GM13976 (cell line): ENCODE measurements at regions not wholly inside any gene's neighbourhood (a gene's known extent, or its start where the extent isn't known, plus 50 kb on each side); places are given as distances from the start of the nearest gene placed in this dataset.

Experiments used
- DNase-seq: peaks from one replicate; pipeline ENCODE4 v3.0.0; 2012; ENCODE audit warnings: low spot score
- CTCF ChIP-seq: IDR thresholded peaks from 2 replicates; pipeline ENCODE4 v1.5.1; 2012; ENCODE audit warnings: borderline replicate concordance, mild to moderate bottlenecking; ENCODE audit not compliant: insufficient read depth; ENCODE audit errors: extremely low read depth, missing control alignments, control extremely low read depth
- in situ Hi-C: fragments of 300-500 bp; cut with MboI; formaldehyde crosslinking; loops from one replicate; pipeline ENCODE4 v1.12.0; 2022; ENCODE audit warnings: low sequenced_read_pairs, mixed read lengths, inconsistent platforms; ENCODE audit not compliant: unreplicated experiment

- TF ChIP-seq CTCF, result no peak
- no peak for DNase-seq
- in situ Hi-C loops, result no loop called here
Observed at GRCh38 chr7:28351450-28351849, 60.9 kb upstream of the CREB5 start.

- no peak for DNase-seq
Observed at GRCh38 chr7:28354601-28355402, 57.5 kb upstream of the CREB5 start.

GRCh38 chr7:28355635-28356319 is 56.5 kb upstream of the CREB5 start:
- no peak for DNase-seq

More at GRCh38 chr7:28354601-28355402, 57.5 kb upstream of the CREB5 start:
- TF ChIP-seq CTCF, result no peak
- in situ Hi-C loops, result no loop called here

GRCh38 chr7:28356619-28357018 is 55.7 kb upstream of the CREB5 start:
- in situ Hi-C loops, result no loop called here
- DNase-seq, result no peak
- TF ChIP-seq CTCF, result no peak

More at GRCh38 chr7:28355635-28356319, 56.5 kb upstream of the CREB5 start:
- TF ChIP-seq CTCF, result no peak
- in situ Hi-C loops, result no loop called here

GRCh38 chr7:28358423-28358868 is 53.9 kb upstream of the CREB5 start:
- TF ChIP-seq CTCF, result no peak
- in situ Hi-C loops, result no loop called here
- DNase-seq, result no peak

GRCh38 chr7:28360739-28361138 is 51.6 kb upstream of the CREB5 start:
- in situ Hi-C loops, result no loop called here
- no peak for DNase-seq
- TF ChIP-seq CTCF, result no peak
